HFFc6 (cell line): ENCODE measurements at regions not wholly inside any gene's neighbourhood (a gene's known extent, or its start where the extent isn't known, plus 50 kb on each side); places are given as distances from the start of the nearest gene placed in this dataset.
"Not testable (repeated sequence)": the region's sequence is repeated elsewhere in the genome, so short reads cannot be mapped to it uniquely, and the experiment has no call there.

ENCODE experiments used
- DNase-seq: peaks from one replicate; pipeline ENCODE4 v3.0.0-alpha.2; 2018
- H3K27ac Mint-ChIP-seq: 2 replicates; pipeline ENCODE4 v1.8.0; 2020; ENCODE audit warnings: mild to moderate bottlenecking, mixed read lengths
- H3K27me3 Mint-ChIP-seq: 2 replicates; pipeline ENCODE4 v1.8.0; 2021; ENCODE audit warnings: mild to moderate bottlenecking, moderate library complexity, mixed read lengths; ENCODE audit not compliant: insufficient read depth
- H3K36me3 Mint-ChIP-seq: 2 replicates; pipeline ENCODE4 v1.8.0; 2021; ENCODE audit warnings: low read depth, mixed read lengths
- H3K4me1 Mint-ChIP-seq: 2 replicates; pipeline ENCODE4 v1.8.0; 2020; ENCODE audit warnings: low read depth, mixed read lengths
- H3K4me3 Mint-ChIP-seq: 2 replicates; pipeline ENCODE4 v1.8.0; 2020; ENCODE audit warnings: mild to moderate bottlenecking, moderate library complexity, mixed read lengths
- H3K9me3 Mint-ChIP-seq: 2 replicates; pipeline ENCODE4 v1.8.0; 2020; ENCODE audit warnings: mild to moderate bottlenecking, mixed read lengths
- TF ChIP-seq, protein P1 (sequence below): fragments of 200-600 bp; sonication (generic); IDR thresholded peaks from 2 replicates; pipeline ENCODE4 v1.5.0; 2021; ENCODE audit warnings: antibody characterized with exemption, mild to moderate bottlenecking

DNA sequence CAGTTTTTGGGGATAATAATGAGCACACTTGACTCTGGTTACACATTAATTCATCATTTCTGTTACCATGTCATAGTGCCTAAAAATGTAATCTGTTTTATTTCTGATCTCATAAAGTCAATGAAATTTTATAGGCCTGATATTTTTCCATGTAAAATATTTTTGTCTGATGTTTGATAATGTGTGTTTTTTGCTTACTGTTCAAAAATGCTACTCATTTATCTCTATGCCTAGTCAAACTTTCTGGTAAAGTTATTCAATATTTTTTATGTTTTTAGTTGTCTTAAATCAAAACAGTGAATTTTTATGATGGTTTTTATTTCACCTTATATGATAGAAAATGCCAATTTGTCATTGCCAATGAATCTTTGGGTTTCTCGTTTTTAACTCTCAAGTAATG, 147.0 kb downstream of the AHSP start:
- no peaks in the 10 kb centered on the region for H3K36me3 Mint-ChIP-seq
- peaks cover 15% of the 10 kb centered on the region for H3K9me3 Mint-ChIP-seq
- no peaks in the 10 kb centered on the region for H3K4me1 Mint-ChIP-seq
- TF ChIP-seq, protein P1, sequence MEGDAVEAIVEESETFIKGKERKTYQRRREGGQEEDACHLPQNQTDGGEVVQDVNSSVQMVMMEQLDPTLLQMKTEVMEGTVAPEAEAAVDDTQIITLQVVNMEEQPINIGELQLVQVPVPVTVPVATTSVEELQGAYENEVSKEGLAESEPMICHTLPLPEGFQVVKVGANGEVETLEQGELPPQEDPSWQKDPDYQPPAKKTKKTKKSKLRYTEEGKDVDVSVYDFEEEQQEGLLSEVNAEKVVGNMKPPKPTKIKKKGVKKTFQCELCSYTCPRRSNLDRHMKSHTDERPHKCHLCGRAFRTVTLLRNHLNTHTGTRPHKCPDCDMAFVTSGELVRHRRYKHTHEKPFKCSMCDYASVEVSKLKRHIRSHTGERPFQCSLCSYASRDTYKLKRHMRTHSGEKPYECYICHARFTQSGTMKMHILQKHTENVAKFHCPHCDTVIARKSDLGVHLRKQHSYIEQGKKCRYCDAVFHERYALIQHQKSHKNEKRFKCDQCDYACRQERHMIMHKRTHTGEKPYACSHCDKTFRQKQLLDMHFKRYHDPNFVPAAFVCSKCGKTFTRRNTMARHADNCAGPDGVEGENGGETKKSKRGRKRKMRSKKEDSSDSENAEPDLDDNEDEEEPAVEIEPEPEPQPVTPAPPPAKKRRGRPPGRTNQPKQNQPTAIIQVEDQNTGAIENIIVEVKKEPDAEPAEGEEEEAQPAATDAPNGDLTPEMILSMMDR, result no peak
- H3K27ac Mint-ChIP-seq, result no peak overlapping the region
- no peak for DNase-seq
- H3K27me3 Mint-ChIP-seq, result no peaks in the 10 kb centered on the region
- H3K4me3 Mint-ChIP-seq, result no peak overlapping the region

DNA sequence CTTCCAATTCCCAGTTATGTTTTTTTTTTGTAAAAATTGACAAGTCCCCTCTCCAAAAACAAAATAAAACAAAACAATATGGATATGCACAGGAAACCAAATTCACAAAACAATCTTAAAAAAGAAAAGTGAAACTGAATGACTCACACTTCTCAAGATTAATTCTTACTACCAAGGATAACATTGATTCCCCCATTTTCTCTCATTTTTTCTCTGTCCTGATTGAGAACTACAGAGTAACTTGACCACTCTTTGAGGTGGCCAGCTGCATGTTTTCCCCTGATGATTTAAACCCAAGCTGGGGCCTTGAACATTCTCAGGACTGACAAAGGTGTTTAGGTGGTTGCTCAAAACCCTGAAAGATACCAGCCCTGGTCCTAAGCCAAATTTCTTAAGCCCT, 149.0 kb downstream of the AHSP start:
- H3K36me3 Mint-ChIP-seq, result no peaks in the 10 kb centered on the region
- no peak overlapping the region for H3K27ac Mint-ChIP-seq
- H3K4me3 Mint-ChIP-seq, result no peak overlapping the region
- peaks cover 9% of the 10 kb centered on the region for H3K9me3 Mint-ChIP-seq
- H3K27me3 Mint-ChIP-seq, result no peaks in the 10 kb centered on the region
- no peak for DNase-seq
- TF ChIP-seq, protein P1, result no peak
- H3K4me1 Mint-ChIP-seq, result no peaks in the 10 kb centered on the region

DNA sequence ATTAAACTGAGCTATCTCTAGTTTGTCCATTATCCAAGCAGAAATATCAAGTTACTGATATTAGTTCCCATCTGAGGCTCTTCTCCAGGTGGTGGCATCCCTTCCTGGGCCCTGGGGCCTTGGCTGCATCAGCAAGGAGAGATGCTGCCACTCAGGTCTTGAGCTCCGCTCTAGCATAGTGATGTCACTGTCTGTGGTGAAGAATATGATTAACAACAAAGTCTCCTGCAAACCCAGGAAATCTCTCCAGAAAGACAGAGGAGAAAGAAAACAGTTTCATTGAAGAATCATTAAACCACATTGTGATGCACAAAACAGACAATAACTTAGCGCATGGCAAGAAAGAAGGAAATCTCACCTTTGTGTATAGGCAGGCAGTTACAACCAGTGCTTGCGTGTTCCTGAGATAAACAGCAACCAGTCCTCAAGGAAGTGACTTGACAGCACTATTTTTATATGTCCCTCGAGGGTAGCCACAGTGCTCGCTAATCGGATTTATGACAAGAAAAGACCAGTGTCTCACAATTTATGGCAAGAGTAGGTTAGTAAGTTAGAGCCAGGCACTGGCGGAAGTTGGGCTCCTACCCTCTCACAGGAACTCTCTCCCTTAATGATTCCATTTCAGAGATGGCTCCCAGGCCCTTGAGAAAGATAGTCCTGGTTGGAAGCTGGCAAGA, 151.1 kb downstream of the AHSP start:
- DNase-seq, result no peak
- Mint-ChIP-seq H3K4me1 (no peaks in the 10 kb centered on the region), H3K27me3 (no peaks in the 10 kb centered on the region; the same call in 1 of the 2 replicates), H3K4me3 (no peak overlapping the region), H3K9me3 (peaks cover 2% of the 10 kb centered on the region; the same call in 1 of the 2 replicates), H3K36me3 (no peaks in the 10 kb centered on the region), H3K27ac (no peak overlapping the region)
- TF ChIP-seq, protein P1, result no peak

DNA sequence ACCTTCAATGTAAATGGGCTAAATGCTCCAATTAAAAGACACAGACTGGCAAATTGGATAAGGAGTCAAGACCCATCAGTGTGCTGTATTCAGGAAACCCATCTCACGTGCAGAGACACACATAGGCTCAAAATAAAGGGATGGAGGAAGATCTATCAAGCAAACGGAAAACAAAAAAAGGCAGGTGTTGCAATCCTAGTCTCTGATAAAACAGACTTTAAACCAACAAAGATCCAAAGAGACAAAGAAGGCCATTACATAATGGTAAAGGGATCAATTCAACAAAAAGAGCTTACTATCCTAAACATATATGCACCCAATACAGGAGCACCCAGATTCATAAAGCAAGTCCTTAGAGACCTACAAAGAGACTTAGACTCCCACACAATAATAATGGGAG, 161.6 kb downstream of the AHSP start:
- H3K27ac Mint-ChIP-seq, H3K9me3 Mint-ChIP-seq, H3K36me3 Mint-ChIP-seq, H3K27me3 Mint-ChIP-seq, DNase-seq, H3K4me3 Mint-ChIP-seq, H3K4me1 Mint-ChIP-seq: not testable (repeated sequence)

DNA sequence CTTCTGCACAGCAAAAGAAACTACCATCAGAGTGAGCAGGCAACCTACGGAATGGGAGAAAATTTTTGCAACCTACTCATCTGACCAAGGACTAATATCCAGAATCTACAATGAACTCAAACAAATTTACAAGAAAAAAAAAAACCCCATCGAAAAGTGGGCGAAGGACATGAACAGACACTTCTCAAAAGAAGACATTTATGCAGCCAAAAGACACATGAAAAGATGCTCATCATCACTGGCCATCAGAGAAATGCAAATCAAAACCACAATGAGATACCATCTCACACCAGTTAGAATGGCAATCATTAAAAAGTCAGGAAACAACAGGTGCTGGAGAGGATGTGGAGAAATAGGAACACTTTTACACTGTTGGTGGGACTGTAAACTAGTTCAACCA, 164.6 kb downstream of the AHSP start:
- not testable (repeated sequence) for DNase-seq, H3K27ac Mint-ChIP-seq, H3K9me3 Mint-ChIP-seq, H3K36me3 Mint-ChIP-seq, H3K27me3 Mint-ChIP-seq, H3K4me1 Mint-ChIP-seq, H3K4me3 Mint-ChIP-seq

DNA sequence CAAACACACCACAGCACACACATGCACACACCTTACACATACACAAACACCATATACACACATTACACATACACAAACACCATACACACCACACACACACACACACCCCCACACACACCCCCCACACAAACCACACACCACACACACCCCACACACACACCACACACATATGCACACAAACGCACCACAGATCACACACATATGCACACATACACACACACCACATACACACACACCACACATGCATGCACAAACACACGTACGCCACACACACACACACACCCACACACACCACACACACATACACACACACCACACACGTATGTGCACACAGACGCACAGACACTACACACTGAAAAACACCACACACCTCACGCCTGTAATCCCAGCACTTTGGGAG, 166.0 kb downstream of the AHSP start:
- TF ChIP-seq, protein P1, result no peak
- no peak for DNase-seq
- H3K9me3 Mint-ChIP-seq, result no peaks in the 10 kb centered on the region
- no peak overlapping the region for H3K4me3 Mint-ChIP-seq
- H3K27ac Mint-ChIP-seq, result no peak overlapping the region
- peaks cover 4% of the 10 kb centered on the region for H3K27me3 Mint-ChIP-seq
- H3K36me3 Mint-ChIP-seq, result no peaks in the 10 kb centered on the region
- H3K4me1 Mint-ChIP-seq, result no peaks in the 10 kb centered on the region

DNA sequence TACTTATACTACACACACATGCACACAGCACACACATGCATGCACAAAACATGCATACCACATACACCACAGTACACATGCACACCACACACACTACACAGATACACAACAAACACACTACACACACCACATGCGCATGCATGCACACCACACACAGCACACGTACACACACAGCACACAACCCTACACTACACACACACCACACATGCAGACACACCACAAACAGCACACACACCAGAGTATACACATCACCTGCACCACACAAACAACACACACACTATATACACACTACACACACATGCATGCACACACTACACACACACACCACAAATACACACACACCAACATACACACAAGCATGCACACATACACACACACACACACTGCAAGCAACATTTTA, 166.8 kb downstream of the AHSP start:
- Mint-ChIP-seq H3K27ac (no peak overlapping the region), H3K27me3 (peaks cover 7% of the 10 kb centered on the region), H3K4me3 (no peak overlapping the region), H3K4me1 (no peaks in the 10 kb centered on the region), H3K9me3 (no peaks in the 10 kb centered on the region), H3K36me3 (no peaks in the 10 kb centered on the region)
- TF ChIP-seq, protein P1, result no peak
- DNase-seq, result no peak
